Caco-2 (cell line): ENCODE measurements at regions not wholly inside any gene's neighbourhood (a gene's known extent, or its start where the extent isn't known, plus 50 kb on each side); places are given as distances from the start of the nearest gene placed in this dataset.
"Not testable (repeated sequence)": the region's sequence is repeated elsewhere in the genome, so short reads cannot be mapped to it uniquely, and the experiment has no call there.

Experiments used
- BruUV-seq: library from RNA; stranded (reverse); fragments of 400-500 nt; replicated peaks from 2 replicates; lab custom pipeline; 2021; lab: Mats Ljungman, UMichigan
- CTCF ChIA-PET: fragments of 300-600 bp; sonication (Branson Sonifier 250); formaldehyde crosslinking; loops from one replicate; lab custom pipeline; 2022; ENCODE audit warnings: antibody characterized with exemption; lab: Charles Lee
- POLR2A ChIA-PET: fragments of 300-600 bp; sonication (Branson Sonifier 250); formaldehyde crosslinking; loops from one replicate; lab custom pipeline; 2022; ENCODE audit warnings: antibody characterized with exemption; lab: Charles Lee
- DNase-seq, 2 experiments: peaks; one replicate each; pipeline versions ENCODE4 v3.0.0 to v3.0.0-alpha.2; 2020 to 2022
- H3K27me3 ChIP-seq: replicated peaks from 2 replicates; pipeline ENCODE4 v1.6.0; 2011; ENCODE audit warnings: low read length; ENCODE audit not compliant: control insufficient read depth, insufficient read depth
- H3K36me3 ChIP-seq: 2 replicates; pipeline ENCODE4 v1.5.1; 2011; ENCODE audit warnings: low read length; ENCODE audit not compliant: control insufficient read depth, insufficient read depth
- H3K4me1 ChIP-seq: fragments of 250-450 bp; sonication (Bioruptor Pico); 2 replicates; pipeline ENCODE4 v1.5.1; 2020; ENCODE audit warnings: mild to moderate bottlenecking
- H3K4me3 ChIP-seq: 2 replicates; pipeline ENCODE4 v1.5.1; 2011; ENCODE audit warnings: low read depth, mild to moderate bottlenecking, control low read depth, low read length
- H3K9me3 ChIP-seq: fragments of 250-450 bp; sonication (Bioruptor Pico); 2 replicates; pipeline ENCODE4 v1.5.1; 2020; ENCODE audit warnings: mild to moderate bottlenecking, moderate library complexity
- H3K27ac Mint-ChIP-seq: one replicate; pipeline ENCODE4 v1.8.0; 2022; ENCODE audit warnings: mixed read lengths; ENCODE audit not compliant: unreplicated experiment
- H3K27me3 Mint-ChIP-seq: one replicate; pipeline ENCODE4 v1.8.0; 2022; ENCODE audit warnings: mixed read lengths; ENCODE audit not compliant: insufficient read depth, unreplicated experiment
- H3K36me3 Mint-ChIP-seq: one replicate; pipeline ENCODE4 v1.8.0; 2022; ENCODE audit warnings: mild to moderate bottlenecking, mixed read lengths; ENCODE audit not compliant: insufficient read depth, unreplicated experiment
- H3K4me1 Mint-ChIP-seq: one replicate; pipeline ENCODE4 v1.8.0; 2022; ENCODE audit warnings: low read depth, mixed read lengths; ENCODE audit not compliant: unreplicated experiment
- H3K4me3 Mint-ChIP-seq: one replicate; pipeline ENCODE4 v1.8.0; 2022; ENCODE audit warnings: mild to moderate bottlenecking, moderate library complexity, mixed read lengths; ENCODE audit not compliant: unreplicated experiment
- H3K9me3 Mint-ChIP-seq: one replicate; pipeline ENCODE4 v1.8.0; 2022; ENCODE audit warnings: mixed read lengths; ENCODE audit not compliant: unreplicated experiment
- CTCF ChIP-seq, 2 experiments: fragments of 200-600 bp in 1 of 2; IDR thresholded peaks; 1 replicate in 1 of 2; 2 replicates in 1 of 2; pipeline versions ENCODE4 v1.5.1 to v1.8.0; 2011 to 2022; ENCODE audit warnings: antibody characterized with exemption in 1 of 2, control low read depth in 1 of 2, inconsistent platforms in 1 of 2, low read depth in 1 of 2, low read length in 1 of 2, mild to moderate bottlenecking in 1 of 2, moderate library complexity in 1 of 2; ENCODE audit not compliant: insufficient read depth in 1 of 2, severe bottlenecking in 1 of 2, unreplicated experiment in 1 of 2
- intact Hi-C: fragments of 100-400 bp; cut with micrococcal nuclease; formaldehyde crosslinking; loops from one replicate; pipeline ENCODE4 v1.10.0; 2022; ENCODE audit not compliant: unreplicated experiment

- Mint-ChIP-seq H3K4me3 (no peak overlapping the region), H3K9me3 (no peaks in the 10 kb centered on the region), H3K27ac (no peak overlapping the region), H3K36me3 (no peaks in the 10 kb centered on the region), H3K27me3 (peaks cover 3% of the 10 kb centered on the region), H3K4me1 (peaks cover 16% of the 10 kb centered on the region)
- no peak for DNase-seq
- ChIA-PET CTCF (no interaction called here), POLR2A (no interaction called here)
- no peaks in the 10 kb centered on the region for H3K36me3 ChIP-seq
- peaks cover 12% of the 10 kb centered on the region; the same call in 1 of the 2 replicates for H3K4me1 ChIP-seq
- no TSS peak for BruUV-seq
- H3K4me3 ChIP-seq: no peak overlapping the region
- no peak for TF ChIP-seq CTCF (IDR thresholded peaks at IDR 0.05; ENCODE audit: insufficient read depth in 1 of 2, low read depth in 1 of 2, low read length in 1 of 2, severe bottlenecking in 1 of 2, unreplicated experiment in 1 of 2)
- H3K9me3 ChIP-seq: no peaks in the 10 kb centered on the region
- intact Hi-C loops: no loop called here
- H3K27me3 ChIP-seq: no peaks in the 10 kb centered on the region
Measured at GRCh38 chr7:142437741-142438140, 179.9 kb upstream of the PRSS58 start.

- Mint-ChIP-seq H3K9me3 (no peaks in the 10 kb centered on the region), H3K4me3 (no peak overlapping the region), H3K27me3 (peaks cover 3% of the 10 kb centered on the region), H3K36me3 (no peaks in the 10 kb centered on the region), H3K27ac (no peak overlapping the region), H3K4me1 (peaks cover 16% of the 10 kb centered on the region)
- CTCF ChIA-PET: no interaction called here
- H3K9me3 ChIP-seq: no peaks in the 10 kb centered on the region
- no peak for TF ChIP-seq CTCF (IDR thresholded peaks at IDR 0.05; ENCODE audit: insufficient read depth in 1 of 2, low read depth in 1 of 2, low read length in 1 of 2, severe bottlenecking in 1 of 2, unreplicated experiment in 1 of 2)
- no peak for DNase-seq
- H3K4me3 ChIP-seq: no peak overlapping the region
- no peaks in the 10 kb centered on the region for H3K36me3 ChIP-seq
- POLR2A ChIA-PET: no interaction called here
- intact Hi-C loops: no loop called here
- H3K4me1 ChIP-seq: peaks cover 12% of the 10 kb centered on the region; the same call in 1 of the 2 replicates
- H3K27me3 ChIP-seq: no peaks in the 10 kb centered on the region
- BruUV-seq: no TSS peak
Measured at GRCh38 chr7:142436601-142437000, 178.7 kb upstream of the PRSS58 start.

GRCh38 chr7:142435606-142436005 is 177.7 kb upstream of the PRSS58 start:
- H3K36me3 ChIP-seq, H3K4me1 Mint-ChIP-seq, H3K27me3 ChIP-seq, intact Hi-C loops, DNase-seq, CTCF ChIA-PET, POLR2A ChIA-PET, H3K4me3 Mint-ChIP-seq, H3K4me3 ChIP-seq, H3K27ac Mint-ChIP-seq, H3K27me3 Mint-ChIP-seq, BruUV-seq, H3K9me3 ChIP-seq, H3K4me1 ChIP-seq, H3K36me3 Mint-ChIP-seq, H3K9me3 Mint-ChIP-seq: not testable (repeated sequence)

GRCh38 chr7:142434666-142435167 is 176.9 kb upstream of the PRSS58 start:
- DNase-seq: no peak
- H3K36me3 Mint-ChIP-seq: no peaks in the 10 kb centered on the region
- Histone ChIP-seq H3K4me1 (no peaks in the 10 kb centered on the region), H3K4me3 (no peak overlapping the region), H3K27me3 (no peaks in the 10 kb centered on the region), H3K36me3 (no peaks in the 10 kb centered on the region), H3K9me3 (no peaks in the 10 kb centered on the region)
- H3K27ac Mint-ChIP-seq: no peak overlapping the region
- TF ChIP-seq CTCF (IDR thresholded peaks at IDR 0.05; ENCODE audit: insufficient read depth in 1 of 2, low read depth in 1 of 2, low read length in 1 of 2, severe bottlenecking in 1 of 2, unreplicated experiment in 1 of 2): no peak
- H3K27me3 Mint-ChIP-seq: peaks cover 16% of the 10 kb centered on the region
- no TSS peak for BruUV-seq
- no peaks in the 10 kb centered on the region for H3K9me3 Mint-ChIP-seq
- CTCF ChIA-PET: no interaction called here
- no peak overlapping the region for H3K4me3 Mint-ChIP-seq
- H3K4me1 Mint-ChIP-seq: peaks cover under 1% of the 10 kb centered on the region
- intact Hi-C loops: no loop called here
- POLR2A ChIA-PET: no interaction called here

DNA sequence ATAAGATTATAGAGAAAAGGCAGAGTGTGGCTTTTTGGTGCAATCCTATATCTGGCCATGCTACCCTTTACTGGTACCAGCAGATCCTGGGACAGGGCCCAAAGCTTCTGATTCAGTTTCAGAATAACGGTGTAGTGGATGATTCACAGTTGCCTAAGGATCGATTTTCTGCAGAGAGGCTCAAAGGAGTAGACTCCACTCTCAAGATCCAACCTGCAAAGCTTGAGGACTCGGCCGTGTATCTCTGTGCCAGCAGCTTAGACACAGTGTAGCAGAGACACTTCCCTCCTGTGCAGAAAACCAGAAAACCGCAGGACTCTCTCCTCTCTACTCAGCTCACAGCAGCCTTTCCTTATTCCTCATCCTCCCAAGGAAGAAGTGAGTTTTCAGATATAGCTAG is 176.3 kb upstream of the PRSS58 start:
- H3K4me1 Mint-ChIP-seq, H3K4me1 ChIP-seq, POLR2A ChIA-PET, H3K36me3 Mint-ChIP-seq, CTCF ChIA-PET, H3K9me3 Mint-ChIP-seq, H3K27ac Mint-ChIP-seq, intact Hi-C loops, H3K36me3 ChIP-seq, H3K4me3 Mint-ChIP-seq, BruUV-seq, H3K4me3 ChIP-seq, DNase-seq, H3K27me3 ChIP-seq, H3K9me3 ChIP-seq: not testable (repeated sequence)
- peaks cover 18% of the 10 kb centered on the region for H3K27me3 Mint-ChIP-seq
